ENCODE measurements at regions not wholly inside any gene's neighbourhood (a gene's known extent, or its start where the extent isn't known, plus 50 kb on each side); places are given as distances from the start of the nearest gene placed in this dataset.

GRCh38 chr3:78221300-78221699, 1181.4 kb downstream of the ROBO2 start:
- no peaks in the 10 kb centered on the region for H3K36me3 ChIP-seq
- in situ Hi-C loops (cut with MboI; ENCODE audit: low pct_ligation_motif_present in 1 of 4, low pct_unique_long_range_greater_than_20kb in 1 of 4, low sequenced_read_pairs in 3 of 4) = no loop called here
- H3K4me3 ChIP-seq = no peak overlapping the region
- intact Hi-C loops (cut with DNase I; ENCODE audit: low total_unique reads) = no loop called here
- WGBS, 2 donors (ENCODE audit: low coverage in 1 of 2) = 73 to 100% methylated on average over 1 to 2 of the region's 2 CpGs
- no peak overlapping the region for H3K27ac ChIP-seq
- no peaks in the 10 kb centered on the region for H3K9me3 ChIP-seq
- DNase-seq = no peak
- H3K27me3 ChIP-seq = no peaks in the 10 kb centered on the region
- no peaks in the 10 kb centered on the region for H3K4me1 ChIP-seq
- TF ChIP-seq POLR2AphosphoS5 (IDR thresholded peaks at IDR 0.05) (no peak), EP300 (IDR thresholded peaks at IDR 0.05; ENCODE audit: low read depth) (no peak), POLR2A (IDR thresholded peaks at IDR 0.05) (no peak), CTCF (IDR thresholded peaks at IDR 0.05) (no peak)

GRCh38 chr3:78221796-78222195, 1181.9 kb downstream of the ROBO2 start:
- in situ Hi-C loops (cut with MboI; ENCODE audit: low pct_ligation_motif_present in 1 of 4, low pct_unique_long_range_greater_than_20kb in 1 of 4, low sequenced_read_pairs in 3 of 4) = no loop called here
- no peaks in the 10 kb centered on the region for H3K27me3 ChIP-seq
- no peak overlapping the region for H3K27ac ChIP-seq
- no peak overlapping the region for H3K4me3 ChIP-seq
- DNase-seq = no peak
- H3K9me3 ChIP-seq = no peaks in the 10 kb centered on the region
- TF ChIP-seq CTCF (IDR thresholded peaks at IDR 0.05) (no peak), POLR2A (IDR thresholded peaks at IDR 0.05) (no peak), POLR2AphosphoS5 (IDR thresholded peaks at IDR 0.05) (no peak), EP300 (IDR thresholded peaks at IDR 0.05; ENCODE audit: low read depth) (no peak)
- no peaks in the 10 kb centered on the region for H3K4me1 ChIP-seq
- H3K36me3 ChIP-seq = no peaks in the 10 kb centered on the region
- intact Hi-C loops (cut with DNase I; ENCODE audit: low total_unique reads) = no loop called here

- Histone ChIP-seq H3K36me3 (no peaks in the 10 kb centered on the region), H3K27ac (no peak overlapping the region), H3K4me3 (no peak overlapping the region), H3K27me3 (no peaks in the 10 kb centered on the region), H3K9me3 (peaks cover 0 to under 1% of the 10 kb centered on the region in 2 donors), H3K4me1 (no peaks in the 10 kb centered on the region)
- in situ Hi-C loops (cut with MboI; ENCODE audit: low pct_ligation_motif_present in 1 of 4, low pct_unique_long_range_greater_than_20kb in 1 of 4, low sequenced_read_pairs in 3 of 4) = no loop called here
- DNase-seq = no peak
- TF ChIP-seq CTCF (IDR thresholded peaks at IDR 0.05) (no peak), POLR2AphosphoS5 (IDR thresholded peaks at IDR 0.05) (no peak), EP300 (IDR thresholded peaks at IDR 0.05; ENCODE audit: low read depth) (no peak), POLR2A (IDR thresholded peaks at IDR 0.05) (no peak)
- intact Hi-C loops (cut with DNase I; ENCODE audit: low total_unique reads) = no loop called here
Observed at GRCh38 chr3:78235841-78236240, 1195.9 kb downstream of the ROBO2 start.

- in situ Hi-C loops (cut with MboI; ENCODE audit: low pct_ligation_motif_present in 1 of 4, low pct_unique_long_range_greater_than_20kb in 1 of 4, low sequenced_read_pairs in 3 of 4) (no loop called here), intact Hi-C loops (cut with DNase I; ENCODE audit: low total_unique reads) (no loop called here)
- Histone ChIP-seq H3K4me1 (no peaks in the 10 kb centered on the region), H3K27ac (no peak overlapping the region), H3K27me3 (no peaks in the 10 kb centered on the region), H3K4me3 (no peak overlapping the region), H3K9me3 (peaks cover 0 to 12% of the 10 kb centered on the region in 2 donors), H3K36me3 (no peaks in the 10 kb centered on the region)
- no peak for TF ChIP-seq POLR2AphosphoS5 (IDR thresholded peaks at IDR 0.05)
- TF ChIP-seq CTCF (IDR thresholded peaks at IDR 0.05) = no peak
- no peak for TF ChIP-seq POLR2A (IDR thresholded peaks at IDR 0.05)
- TF ChIP-seq EP300 (IDR thresholded peaks at IDR 0.05; ENCODE audit: low read depth) = no peak
- WGBS, 2 donors (ENCODE audit: low coverage in 1 of 2) = 60 to 83% methylated on average over 1 to 5 of the region's 5 CpGs
- no peak for DNase-seq
Observed at GRCh38 chr3:78238811-78239210, 1198.9 kb downstream of the ROBO2 start.

Data from transverse colon (tissue), 4 donors.